HG03175 (cell line): ENCODE measurements at regions not wholly inside any gene's neighbourhood (a gene's known extent, or its start where the extent isn't known, plus 50 kb on each side); places are given as distances from the start of the nearest gene placed in this dataset.
"Not testable (repeated sequence)": the region's sequence is repeated elsewhere in the genome, so short reads cannot be mapped to it uniquely, and the experiment has no call there.

Source experiments
- ATAC-seq: cut with Tn5 transposase; IDR thresholded peaks from one replicate; pipeline ENCODE4 v1.9.1; 2021; ENCODE audit warnings: mild to moderate bottlenecking, moderate library complexity; ENCODE audit not compliant: unreplicated experiment

DNA sequence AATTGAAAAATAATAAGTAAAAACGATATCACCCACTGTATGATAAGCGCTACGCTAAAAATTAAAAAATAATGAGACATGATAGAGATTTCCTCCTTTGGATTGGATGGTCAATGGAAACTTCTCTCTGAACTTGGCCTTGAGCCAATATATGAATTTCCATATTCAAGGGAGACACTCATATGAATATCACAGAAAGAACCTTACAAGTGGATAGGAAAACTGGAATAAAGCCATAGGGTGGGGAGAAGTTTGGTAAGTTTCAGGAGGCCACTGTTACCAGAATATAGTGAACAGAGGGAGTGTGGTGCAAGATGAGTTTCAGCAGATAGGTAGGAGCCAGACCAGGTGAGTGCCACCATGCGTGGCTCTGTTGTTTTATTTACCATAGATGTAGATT is 147.2 kb downstream of the SEM1 start:
- no peak for ATAC-seq

DNA sequence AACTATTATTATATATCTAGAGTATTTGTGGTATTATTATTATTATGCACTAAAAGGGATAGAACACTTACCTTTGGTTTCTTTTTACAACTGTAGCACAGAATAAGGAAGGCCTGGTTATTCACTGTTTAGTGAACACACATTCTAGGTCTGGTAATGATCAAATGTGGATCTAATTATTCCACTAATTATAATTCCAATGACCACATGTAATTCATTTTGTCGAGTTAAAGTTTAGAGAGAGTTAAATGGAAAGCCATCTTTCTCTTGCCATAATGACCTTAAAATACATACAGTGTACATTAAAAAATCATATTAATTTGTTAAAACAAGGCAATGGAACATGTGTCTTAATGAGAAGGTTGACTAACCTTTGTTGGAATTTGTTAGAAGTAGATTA is 147.8 kb downstream of the SEM1 start:
- ATAC-seq, result no peak

DNA sequence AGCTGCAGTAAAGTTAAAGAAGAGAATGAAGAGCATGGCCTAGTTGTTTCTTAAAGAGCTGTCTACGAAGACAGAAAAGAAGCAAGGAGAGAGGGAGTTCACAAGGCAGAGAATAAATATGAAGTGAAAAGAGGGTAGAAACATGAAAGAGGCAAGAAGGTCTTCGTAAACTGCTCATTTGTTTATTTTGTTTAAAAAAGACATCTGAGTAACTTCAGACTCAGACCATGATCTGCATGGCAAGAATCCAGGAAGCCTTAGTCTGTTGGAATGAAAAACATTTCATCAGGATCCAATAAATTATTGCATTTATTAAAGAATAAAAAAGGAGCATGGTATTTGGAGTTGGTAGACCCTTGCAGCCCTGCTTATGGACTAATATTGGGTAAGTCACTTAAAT is 151.1 kb downstream of the SEM1 start:
- ATAC-seq, result no peak

DNA sequence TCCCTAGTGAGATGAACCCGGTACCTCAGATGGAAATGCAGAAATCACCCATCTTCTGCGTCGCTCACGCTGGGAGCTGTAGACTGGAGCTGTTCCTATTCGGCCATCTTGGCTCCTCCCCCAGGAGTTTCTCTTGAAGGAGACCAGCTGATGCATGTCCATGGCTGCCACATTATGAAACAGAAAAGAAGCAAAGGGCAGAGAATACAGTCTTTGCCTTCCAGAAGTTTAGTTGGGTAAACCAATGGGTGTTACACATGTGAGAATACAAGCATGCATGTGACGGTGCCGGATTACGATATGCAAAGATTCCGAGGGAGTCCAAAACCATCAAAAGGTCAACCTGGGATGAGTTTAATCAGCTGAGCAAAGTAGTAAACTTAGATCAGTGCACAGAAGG is 151.6 kb downstream of the SEM1 start:
- no peak for ATAC-seq

DNA sequence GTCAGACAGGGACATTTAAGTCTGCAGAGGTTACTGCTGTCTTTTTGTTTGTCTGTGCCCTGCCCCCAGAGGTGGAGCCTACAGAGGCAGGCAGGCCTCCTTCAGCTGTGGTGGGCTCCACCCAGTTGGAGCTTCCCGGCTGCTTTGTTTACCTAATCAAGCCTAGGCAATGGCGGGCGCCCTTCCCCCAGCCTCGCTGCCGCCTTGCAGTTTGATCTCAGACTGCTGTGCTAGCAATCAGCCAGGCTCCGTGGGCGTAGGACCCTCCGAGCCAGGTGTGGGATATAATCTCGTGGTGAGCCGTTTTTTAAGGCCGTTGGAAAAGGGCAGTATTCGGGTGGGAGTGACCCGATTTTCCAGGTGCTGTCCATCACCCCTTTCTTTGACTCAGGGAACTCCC is 152.0 kb downstream of the SEM1 start:
- ATAC-seq, result not testable (repeated sequence)

DNA sequence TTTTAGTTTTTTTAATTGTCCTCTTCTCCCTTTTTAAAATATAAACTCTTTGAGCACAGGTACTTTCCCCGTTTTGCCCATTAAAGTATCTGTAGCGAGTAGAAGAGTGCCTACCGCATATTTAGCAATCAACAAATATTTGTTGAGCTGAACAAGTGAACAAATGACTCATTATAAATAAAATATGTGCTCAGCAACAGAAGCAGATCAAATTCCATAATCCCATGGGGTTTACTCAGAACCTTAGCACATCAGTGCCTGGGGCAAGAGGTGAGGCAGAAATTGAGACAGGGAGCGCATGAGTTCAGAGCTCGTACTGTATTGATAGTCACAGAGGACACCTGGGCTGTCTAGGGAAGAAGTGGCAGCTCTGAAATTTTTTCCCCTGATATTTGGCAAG is 161.0 kb downstream of the SEM1 start:
- ATAC-seq, result no peak

DNA sequence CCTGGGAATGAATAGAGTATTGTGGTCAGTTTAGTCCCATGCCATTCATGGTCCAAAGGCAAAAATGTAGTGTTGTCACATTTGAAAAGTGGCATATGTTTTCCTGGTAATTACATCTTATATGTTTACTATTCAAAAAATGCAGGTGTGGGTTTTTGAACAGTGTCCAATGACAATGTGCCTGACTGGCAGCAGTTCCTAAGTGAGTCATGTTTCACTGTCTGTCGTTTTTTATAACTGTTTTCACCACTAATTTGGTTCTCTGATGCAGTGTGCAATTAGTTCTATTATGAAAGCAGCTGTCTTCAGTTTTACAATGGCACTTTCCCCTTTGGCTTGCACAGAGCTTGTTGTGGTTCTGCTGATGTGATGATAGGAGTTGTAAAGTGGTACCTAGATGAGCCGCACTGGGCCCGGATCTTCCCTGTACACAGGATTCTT is 162.3 kb downstream of the SEM1 start:
- ATAC-seq, result no peak

DNA sequence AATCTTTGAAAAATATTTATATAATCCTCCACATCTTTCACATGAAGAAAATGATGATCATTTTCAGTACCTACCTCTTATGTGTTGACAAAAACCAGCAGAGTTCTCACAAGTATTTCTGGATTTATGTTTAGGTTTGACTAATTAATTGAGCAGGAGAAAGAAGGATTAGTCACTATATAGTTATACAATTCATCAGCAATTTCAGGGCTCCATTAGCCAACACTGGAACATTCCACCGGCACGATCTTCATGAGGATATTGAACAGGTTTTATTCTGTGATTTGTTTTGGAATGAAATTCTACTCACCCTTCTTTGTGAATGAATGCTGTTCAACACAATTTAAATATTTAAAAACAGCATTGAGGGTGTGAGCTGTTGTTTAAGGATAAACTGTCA is 163.2 kb downstream of the SEM1 start:
- no peak for ATAC-seq

DNA sequence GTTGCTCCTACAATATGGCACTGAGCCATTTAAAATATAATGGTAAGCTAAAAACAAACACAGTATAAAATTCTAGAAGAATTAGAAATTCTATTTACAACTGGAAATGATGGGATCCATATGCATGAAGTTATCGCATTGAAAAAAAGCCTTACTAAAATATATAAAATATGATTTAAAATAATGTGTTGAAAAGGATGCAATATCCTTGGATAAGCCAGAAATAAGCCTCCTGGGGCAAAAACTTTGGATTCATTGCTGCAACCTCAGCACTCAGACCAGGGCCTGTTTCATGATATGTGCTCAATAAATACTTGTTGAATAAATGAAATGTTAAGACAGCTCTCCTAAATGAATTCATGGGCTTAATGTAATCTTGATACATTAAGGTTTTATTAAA is 170.2 kb downstream of the SEM1 start:
- ATAC-seq, result no peak

DNA sequence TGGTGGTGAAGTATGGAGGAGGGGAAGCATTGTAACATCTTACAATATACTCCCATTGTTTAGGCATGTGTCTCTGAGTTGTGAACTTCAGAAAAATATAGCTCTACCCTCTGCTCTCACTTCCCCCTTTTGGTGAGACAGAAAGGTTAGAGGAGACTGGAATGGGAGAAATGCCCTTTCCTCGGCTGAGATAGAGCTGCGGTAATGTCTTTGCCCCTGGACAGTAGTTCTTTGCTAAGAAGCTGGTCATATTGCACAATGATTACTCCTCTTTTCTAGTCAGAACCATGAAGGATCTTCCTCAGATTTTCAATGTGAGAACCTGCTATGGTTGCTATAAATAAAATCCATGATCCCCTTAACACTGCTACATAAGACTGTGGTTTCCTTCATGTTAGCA is 171.0 kb downstream of the SEM1 start:
- ATAC-seq, result no peak

DNA sequence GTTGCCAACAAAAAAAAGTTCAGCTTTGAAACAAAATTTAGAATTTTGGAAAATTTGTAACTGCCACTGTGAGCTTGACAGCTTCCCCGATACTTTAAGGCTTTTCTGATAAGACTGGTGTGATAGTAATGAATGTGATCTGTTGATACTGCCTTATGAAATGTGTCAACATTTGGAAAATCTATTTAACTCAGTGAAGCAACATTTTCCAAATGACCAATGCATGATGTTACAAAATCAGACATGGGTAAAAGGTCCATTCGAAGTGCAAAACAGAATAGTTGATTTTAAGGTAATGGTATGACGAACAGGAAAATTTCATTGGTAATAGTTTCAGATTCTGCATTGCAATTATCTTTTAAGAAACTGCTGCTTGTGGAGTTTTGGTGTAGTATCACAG is 175.4 kb downstream of the SEM1 start:
- no peak for ATAC-seq

DNA sequence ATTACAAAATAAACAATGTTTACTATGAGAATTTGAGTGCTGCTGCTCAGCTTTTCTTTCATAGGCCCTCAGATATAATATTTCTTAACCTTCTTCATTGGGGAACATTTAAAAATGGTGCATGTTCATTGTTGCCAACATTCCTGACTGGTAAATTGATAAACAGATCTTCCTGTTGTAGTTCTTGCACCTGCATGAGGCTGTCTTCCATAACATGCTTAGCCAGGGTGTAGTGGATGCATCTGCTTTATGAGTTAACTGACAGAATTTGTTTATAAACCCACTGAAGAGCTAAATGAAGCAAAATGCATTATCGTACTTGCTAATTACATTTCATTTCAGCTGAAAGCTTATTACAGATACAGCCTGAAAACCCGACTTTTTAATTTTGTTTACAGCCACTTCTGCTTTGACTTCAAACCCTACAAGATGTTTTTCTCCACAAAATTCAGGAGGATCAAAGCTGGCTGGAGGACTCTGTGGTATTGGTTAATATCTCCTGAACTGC is 177.2 kb downstream of the SEM1 start:
- ATAC-seq, result no peak

DNA sequence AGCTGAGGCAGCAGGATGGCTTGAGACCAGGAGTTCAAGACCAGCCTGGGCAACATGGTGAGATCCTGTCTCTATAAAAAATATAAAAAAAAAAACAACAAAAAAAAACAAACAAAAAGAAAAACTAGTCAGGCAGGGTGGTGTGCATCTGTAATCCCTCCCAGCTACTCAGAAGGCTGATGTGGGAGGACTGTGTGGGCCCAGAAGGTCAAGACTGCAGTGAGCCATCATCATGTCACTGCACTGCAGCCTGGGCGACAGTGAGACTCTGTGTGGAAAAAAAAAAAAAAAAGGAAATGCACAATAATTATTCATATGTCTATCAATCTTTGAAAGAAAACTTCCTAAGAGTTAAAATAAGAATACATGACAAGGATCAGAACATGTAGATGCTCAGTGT is 178.3 kb downstream of the SEM1 start:
- no peak for ATAC-seq

DNA sequence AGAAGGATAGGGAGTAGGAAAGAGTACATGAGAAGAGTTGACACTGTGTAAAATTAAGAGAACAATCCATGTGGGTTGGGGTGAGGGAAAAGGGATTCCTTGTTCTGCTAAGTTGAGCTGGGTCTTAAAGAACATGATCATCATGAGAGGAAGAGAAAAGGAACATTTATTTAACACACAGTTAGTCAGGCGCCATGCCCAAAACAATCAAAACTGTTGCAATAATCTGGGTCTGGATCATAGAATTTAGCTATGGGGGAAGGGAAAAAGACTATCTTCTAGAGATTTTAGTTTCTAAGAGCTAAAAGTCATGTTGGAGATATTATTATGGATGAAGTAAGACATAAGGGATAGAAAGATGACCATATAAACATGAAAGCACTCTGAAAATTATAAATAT is 178.9 kb downstream of the SEM1 start:
- ATAC-seq, result no peak

DNA sequence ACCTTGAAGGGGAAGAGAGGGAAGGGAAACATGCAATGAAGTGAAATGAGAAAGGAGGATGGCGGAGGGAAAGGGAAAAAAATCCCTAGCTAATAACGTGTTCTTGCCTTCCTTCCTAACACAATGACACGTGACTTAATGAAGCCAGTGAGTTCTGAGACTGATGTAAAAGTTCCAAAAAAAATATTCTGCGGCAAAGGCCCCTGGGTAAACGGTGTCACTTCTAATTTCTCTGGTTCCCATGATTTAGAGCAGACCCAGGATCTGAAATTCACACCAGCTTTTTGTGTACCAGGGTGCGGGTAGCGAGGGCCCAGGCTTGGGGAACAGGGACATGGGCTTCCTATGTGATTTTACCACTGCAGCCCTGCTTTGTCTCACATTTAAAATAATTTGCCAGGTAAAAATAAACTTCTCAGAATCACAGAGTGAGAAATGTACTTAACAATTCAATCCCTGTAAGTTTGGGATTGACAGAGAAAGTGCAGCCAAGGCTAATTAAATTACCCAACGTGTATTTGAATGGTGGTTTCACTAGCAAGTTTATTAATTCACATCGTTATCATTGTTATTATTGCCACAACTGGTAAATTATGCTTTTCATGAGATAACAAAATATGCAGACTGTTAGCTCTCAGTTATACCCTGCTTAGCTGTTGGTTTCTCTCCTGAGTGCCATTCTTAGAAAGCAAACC is 182.4 kb downstream of the SEM1 start:
- no peak for ATAC-seq

DNA sequence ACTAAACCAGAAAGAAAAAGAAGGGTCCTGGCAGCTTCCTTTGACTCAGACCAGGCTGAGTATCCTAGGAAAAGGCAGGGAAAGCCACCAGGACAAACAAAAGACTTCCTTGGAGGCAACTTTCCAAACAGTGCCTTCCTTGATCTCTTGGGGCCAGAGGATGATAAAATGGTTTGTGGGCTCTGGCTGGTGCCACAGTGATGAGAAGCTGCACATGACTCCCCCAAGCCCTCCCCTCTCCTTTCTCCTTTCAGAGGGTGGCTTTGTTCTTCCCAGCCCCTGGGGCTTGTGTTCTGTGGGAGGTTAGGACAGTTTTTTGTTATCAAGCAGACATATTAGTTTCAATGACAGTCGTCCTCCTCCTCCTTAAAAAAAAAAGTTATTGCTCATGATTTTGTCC is 183.2 kb downstream of the SEM1 start:
- no peak for ATAC-seq

DNA sequence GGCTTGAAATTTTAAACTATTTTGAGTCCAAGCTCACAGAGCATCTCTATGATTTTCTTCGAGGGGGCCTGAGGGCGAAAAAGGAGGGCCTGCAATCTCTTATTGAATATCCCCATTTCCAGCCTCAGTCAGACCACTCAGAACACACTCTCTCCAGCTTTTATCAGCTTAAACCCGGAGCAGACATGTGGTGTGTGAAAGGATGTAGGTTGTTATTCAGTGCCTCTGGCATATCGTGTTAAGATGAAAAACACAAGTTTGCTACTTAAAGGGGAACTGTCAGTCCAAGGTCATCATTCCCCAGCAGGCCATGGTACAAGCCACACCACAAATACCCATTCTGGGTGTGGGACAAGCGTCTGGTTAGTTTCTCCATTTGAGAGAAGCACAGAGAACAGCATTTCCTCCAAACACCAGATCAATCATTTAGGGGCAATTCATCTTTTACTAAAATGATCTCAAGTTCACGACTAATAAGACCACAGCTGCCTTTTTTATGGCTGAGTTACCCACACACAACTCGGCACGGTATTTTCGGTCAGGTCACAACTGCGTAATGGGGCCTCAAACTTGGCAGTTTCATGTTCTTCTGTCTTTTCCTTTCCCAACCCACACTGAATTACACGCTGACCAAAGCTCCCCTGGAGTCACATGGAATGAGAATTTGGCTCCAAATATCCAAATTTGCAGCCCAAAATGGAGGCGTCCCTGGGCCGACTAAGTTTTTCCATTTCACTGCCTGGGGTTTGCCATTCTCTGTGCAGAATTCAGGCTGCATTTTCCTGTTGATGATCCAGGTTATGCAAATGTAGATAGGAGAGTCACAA is 188.4 kb downstream of the SEM1 start:
- ATAC-seq, result no peak

DNA sequence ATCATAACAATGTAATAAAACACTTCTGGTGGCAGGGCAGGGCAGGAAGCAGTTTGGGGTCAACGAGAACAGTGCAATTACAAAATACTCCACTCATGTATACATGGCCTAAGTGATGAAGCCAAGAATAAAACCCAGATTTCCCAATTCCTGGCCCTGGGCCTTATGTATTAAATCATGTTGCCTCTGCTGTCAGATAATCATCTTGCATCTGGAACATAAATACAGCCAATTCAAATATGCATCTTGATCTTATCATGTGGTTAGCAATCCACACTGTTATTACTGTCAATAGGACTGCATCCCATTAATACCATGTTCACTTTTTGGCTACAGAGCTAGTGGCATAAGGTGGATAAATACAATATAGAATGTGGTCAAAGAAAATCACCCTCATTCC is 186.5 kb upstream of the SLC25A13 start:
- no peak for ATAC-seq

DNA sequence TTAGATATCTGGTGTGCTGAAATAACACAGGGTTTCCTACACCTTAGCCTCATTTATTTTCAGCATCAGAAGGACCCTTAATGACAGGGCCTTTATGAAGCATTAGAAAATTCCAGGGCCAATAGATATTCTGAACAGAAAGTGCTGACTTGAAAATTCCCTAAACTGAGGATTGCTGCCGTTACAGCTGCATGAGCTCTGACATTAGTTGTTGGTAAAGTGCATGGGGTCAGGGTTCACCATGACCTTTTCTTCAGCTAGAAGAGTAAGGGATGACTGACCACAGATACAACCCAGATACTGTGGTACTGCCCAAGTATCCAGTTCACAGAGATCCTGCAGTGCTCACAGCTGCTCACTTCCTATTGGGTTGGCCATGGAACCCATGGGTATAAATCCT is 181.7 kb upstream of the SLC25A13 start:
- ATAC-seq, result no peak

DNA sequence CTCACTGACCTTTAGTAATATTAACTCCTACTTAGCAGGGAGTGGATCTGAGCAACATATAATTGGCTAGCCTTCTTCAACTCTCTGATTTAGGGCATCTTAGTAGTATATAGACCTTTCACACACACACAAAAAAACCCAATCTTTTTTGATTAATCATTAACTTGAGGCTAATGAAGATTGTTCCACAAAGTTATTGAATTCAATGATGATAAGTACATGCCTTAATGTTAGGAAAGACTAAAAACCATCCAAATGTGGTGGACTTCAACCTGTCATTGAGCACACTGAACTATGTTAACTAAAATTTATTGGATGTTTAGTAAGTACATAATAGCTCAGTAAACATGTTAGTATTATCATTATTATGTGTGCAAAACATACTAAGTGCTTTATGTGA is 179.4 kb upstream of the SLC25A13 start:
- no peak for ATAC-seq

DNA sequence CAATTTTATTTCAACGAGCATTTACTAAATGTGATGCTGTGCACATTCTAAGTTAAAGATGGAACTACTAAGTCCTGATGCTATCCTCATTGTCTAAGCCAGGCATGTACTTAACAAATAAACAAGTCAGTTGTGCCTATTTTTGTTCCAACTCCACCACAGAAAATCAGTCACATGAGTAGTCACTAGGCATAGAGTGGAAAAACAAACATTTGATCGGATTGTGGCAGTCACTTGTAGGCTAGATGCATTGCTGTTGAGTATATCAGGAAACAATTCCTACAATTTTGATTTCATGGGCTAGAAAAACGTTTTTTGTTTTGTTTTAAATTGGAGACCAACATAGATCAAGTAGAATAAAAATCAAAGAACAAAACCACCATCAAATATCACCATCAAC is 177.6 kb upstream of the SLC25A13 start:
- ATAC-seq, result no peak

DNA sequence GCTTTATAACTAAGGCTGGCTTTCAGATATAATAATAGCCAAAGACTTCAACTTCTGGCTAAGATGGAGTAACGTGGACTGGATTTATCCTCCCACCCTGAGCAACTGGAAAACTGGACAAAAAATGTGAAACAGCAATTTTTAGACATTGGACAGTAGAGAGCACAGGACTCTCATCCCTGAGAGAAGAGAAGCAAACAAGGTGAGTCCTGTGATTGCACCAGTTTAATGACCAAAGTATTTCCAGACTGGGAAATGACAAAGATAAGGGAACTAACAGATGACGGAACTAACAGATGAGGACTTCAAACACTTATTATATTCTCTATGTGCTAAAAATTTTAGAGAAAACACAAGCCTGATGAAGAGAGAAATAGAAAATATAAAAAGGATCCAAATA is 175.7 kb upstream of the SLC25A13 start:
- ATAC-seq, result no peak
